Pulmonary artery endothelial cell (primary cell): ENCODE measurements at regions not wholly inside any gene's neighbourhood (a gene's known extent, or its start where the extent isn't known, plus 50 kb on each side); places are given as distances from the start of the nearest gene placed in this dataset.

ENCODE experiments used
- DNase-seq: peaks from one replicate; pipeline ENCODE4 v3.0.0-alpha.2; 2011; ENCODE audit warnings: low read depth, low spot score

DNA sequence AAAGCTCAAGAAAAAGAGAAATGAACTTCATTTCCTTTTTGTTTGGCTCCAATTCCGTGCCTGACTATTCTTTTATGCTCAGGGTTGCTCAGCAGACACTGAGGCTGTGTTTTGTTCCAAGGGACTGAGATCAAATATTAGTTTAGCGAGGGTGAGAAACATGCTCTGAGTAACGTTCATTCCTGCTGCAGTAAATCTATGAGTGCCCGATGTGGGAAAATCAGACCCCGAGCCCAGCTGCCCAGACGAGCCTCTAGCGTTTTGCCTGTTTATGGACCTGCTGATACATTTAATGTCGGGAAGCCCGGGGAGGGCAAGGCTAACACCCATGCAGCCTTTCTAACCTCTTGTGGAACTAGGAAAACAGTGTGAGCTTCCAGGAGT is 119.2 kb downstream of the VAPA start:
- DNase-seq = no peak

DNA sequence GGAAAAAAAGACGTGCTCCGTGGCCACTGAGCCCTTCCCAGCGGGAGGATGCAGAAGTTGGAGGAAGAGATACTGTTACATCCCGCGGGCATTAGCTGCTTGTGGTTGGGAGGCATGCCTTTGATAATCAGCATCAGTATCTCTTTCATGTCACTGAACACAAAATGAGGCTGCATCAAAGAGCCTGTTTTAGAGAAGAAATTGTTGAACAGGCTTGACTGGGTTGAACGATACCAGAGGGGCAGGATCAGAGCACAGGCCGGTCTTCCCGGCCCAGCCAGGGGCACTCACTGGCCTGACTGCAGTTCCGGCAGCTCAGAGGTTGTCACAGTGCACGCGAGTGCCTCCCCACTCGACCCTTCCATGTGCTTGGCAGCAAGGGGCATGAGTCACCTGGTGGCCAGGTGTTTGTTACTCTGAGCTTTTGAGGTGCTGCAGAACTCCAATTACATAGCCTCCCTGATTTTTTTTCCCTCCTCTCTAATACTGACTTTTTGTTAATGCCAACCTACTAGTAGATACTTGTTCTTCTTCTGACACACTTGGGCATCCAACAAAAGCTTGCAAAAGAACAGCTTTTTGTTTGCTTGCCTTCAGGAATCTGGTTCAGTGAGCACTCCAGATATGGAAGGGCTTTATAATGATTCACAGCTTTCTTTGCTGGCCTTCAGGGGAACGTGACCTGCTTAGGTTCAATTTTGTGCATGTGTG is 121.6 kb downstream of the VAPA start:
- no peak for DNase-seq

DNA sequence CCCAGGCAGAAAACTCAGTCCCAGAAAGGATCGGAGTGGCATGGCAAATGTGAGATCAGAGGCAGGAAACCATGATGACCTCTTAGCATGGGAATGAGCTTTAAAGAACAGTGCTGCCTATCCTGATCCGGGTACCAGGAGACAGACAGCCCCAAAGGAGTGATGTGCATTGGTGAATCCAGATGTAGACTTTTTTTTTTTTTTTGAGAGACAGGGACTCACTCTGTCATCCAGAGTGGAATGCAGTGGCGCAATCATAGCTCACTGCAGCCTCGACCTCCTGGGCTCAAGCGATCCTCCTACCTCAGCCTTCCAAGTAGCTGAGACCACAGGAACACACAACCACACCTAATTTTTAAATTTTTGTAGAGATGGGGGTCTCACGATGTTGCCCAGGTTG is 122.7 kb downstream of the VAPA start:
- no peak for DNase-seq

DNA sequence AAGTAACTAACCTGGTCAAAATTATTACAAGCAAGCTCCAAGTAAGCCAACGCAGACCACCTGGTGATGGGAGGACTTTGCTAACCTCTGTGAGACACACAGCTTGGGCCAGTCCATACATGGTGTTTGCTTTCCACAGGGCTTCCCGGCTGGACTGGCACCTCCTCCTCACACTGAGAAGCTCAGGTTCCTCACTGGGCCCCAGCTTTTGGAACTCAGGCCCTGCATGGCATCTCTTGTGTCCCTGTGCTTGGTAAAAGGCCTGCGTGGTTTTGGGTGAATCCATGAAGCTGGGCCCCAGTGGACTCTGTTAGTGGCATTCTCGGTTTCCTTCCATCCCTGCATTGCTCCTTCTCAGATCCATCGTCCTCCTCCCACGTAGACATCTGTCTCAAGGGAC is 123.4 kb downstream of the VAPA start:
- no peak for DNase-seq

DNA sequence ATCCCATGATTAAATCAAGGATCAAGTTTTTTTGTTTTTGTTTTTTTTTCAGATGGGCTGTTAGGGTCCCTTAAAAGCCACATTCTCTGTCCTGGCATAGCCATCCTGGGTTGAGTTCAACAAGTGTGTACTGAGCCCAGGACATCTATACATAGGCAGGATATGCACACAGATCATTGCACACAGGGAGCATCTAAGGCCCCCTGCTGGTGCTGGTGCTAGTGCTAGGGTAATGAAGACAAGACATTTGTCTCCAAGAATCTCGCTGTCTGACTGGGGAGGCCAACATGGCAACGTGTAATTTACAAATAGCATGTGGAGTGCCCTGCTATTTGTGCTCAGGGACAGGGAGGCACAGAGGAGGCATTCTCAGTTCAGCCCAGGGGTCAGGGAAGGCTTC is 124.5 kb downstream of the VAPA start:
- no peak for DNase-seq

DNA sequence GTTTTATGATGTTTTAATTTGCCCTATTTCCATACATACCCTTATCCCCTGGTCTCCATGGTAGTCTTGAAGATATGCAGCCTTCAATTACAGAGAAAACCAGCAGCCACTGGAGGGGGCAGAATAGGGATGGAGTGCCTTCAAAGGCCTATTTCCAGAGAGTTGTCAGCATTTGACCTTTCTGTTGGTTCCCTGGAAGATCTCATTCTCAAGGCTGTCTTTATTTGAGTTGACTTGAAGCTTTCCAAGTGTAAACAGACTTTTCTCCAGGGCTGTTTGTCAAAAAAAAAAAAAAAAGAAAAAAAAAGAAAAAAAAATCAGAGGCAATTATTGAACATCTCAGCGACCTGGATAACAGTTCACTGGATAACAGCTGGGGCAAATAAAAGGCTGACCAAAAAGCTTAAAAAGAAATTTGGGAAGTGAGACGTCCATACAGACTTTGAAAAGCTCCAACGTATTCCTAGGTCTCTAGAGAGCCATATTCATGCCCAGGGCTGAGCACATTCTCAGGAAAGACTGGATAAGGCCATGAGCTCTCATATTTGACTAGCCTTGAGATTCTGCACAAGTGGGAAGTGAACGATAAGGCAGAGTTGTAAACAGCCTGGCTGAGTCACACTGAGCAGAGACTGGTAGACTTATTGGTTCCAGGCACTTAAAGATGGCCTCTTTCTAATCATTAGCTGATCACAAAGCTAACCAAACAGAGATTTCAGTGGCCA is 126.6 kb downstream of the VAPA start:
- no peak for DNase-seq

DNA sequence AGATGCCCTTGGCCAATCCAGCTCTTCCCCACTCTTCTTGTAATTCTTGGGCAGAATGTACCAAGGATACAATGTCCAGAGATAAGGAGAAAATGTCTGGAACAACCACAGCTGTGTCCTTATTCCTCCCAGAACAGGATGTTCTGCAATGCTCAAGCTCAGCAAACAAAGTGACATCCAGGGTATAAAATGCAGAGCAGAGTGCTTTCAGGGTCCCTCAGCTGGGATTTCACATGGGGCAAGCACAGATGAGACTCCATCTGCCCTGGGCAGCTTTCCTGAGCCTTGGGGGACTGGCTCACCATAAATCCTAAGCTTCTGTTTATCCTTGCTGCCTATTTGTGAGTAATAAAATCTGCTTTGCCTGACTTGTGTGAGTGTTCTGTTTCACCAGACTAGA is 127.4 kb downstream of the VAPA start:
- DNase-seq = no peak

DNA sequence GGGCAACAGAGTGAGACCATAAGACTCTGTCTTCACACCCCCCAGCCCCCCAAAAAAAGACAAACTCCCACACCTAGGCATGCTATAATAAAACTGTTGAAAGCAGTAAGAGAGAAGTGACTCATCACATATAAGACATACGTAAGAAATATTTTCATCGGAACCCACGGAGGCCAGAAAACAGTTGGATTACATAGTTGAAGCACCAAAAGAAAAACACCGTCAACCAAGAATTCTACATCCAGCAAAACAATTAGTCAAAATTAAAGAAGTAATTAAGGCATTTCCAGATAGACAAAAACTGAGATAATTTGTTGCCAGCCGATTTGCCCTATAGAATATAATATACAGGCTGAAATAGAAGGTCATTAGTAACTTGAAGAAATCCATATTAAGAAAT is 128.7 kb downstream of the VAPA start:
- DNase-seq = no peak

DNA sequence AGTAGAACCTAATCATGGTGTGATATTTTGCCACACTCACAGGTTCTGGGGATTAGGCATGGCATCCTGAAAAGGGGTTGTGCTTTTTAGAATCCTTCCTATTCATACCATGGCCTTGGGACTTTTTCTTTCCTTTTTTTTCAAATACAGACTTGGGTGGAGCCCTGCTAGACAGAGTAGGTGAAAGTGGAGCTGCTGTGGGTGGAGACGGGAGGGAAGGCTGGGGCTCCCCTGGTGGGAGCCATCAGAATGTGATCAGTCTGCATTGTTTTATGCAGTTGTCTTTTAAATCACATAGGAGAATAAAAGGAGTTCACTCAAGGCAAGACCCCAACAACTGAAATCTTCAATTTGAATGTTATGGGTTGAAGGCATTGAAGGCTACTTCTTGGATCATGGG is 130.2 kb downstream of the VAPA start:
- no peak for DNase-seq

DNA sequence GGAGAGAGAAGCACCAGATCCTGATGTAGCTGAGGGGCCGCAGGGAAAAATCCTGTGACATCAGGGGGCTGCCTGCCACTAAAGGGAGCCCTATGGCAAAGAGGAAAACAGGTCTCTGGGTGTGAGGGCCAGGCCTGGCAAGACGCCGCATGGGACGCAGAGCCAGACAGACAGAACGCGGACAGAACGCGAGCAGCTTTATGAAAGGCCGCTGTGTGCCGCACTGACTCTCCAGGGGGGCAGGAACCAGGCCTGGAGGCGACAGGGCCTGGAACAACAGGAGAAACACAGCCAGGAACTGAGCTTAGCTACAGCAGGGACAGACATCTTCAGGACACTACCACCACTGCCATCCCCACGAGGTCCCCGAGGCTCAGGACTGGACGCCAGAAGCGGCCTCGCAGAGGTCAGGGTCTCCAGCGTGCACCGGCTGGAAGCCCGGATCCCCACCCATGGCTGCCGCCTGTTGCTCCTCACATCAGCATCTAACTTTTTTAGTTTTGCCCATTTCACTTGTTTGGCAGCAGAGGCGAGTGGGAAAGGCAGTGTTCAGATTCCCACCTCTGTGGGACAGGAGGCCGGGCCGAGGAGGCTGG is 131.6 kb downstream of the VAPA start:
- no peak for DNase-seq

DNA sequence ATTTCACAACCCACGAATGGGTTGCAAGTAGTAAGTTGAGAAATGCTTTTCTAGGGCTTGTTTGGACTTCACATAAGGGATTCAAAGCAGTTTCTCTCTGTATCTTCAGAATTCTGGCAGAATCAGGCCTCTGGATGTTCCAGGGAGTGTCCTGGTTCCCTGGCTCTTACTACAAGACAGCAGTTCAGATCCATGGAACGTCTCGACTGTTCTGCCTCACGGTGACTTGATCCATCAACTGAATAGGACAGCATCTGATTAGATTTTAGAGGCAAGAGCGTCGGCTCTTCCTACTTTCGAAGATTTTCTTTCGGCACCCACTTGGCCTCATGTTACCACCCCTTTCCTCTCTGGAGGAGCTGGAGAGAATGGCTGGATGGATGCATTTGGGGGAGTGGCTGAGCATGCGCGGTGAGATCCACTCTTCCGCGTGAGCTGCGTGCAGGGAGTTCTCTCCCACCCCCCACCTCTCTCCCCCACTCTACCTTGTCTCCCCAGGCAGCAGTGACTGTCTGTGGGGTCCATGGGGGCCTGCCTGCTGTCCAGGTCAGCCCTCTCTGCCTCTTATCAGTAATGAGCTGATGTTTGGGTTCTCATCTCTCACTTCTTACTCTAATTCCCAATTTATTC is 132.5 kb downstream of the VAPA start:
- no peak for DNase-seq

DNA sequence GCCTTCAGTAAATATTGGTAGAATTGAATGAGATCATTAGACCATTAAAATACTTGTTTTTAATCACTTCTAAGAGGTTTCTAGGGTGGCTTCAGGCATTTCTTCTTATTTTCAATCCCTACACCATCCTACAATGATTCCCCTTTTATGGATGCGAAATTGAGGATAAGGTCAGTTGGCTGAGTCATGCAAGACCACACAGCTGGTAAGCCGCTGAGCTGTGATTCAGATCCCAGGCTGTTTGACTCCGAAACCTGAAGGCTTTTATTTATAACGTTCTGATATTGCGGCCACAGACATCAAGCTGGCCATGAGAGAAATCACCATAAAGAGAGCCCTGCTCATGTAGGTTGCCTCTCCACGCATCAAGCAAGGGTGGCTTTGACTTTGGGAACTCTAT is 133.4 kb downstream of the VAPA start:
- no peak for DNase-seq

DNA sequence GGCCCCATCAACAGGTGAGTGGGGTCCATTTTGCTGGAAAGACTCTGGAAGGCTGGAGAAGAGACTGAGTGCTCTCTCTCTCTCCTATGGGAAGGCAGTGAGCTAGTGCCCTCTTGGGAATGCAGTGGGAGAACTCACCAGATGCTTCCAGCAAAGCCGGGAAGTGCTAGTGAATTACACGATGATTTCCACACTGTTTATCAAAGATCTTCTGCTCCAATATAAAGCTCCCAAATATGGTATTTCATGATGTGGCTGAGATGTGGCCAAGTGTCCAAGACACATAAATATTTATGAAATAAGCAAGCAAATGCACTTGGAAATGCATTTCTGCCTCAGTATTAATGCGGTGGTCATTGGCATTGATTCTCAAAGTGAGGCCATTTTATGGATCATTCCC is 135.9 kb downstream of the VAPA start:
- no peak for DNase-seq

DNA sequence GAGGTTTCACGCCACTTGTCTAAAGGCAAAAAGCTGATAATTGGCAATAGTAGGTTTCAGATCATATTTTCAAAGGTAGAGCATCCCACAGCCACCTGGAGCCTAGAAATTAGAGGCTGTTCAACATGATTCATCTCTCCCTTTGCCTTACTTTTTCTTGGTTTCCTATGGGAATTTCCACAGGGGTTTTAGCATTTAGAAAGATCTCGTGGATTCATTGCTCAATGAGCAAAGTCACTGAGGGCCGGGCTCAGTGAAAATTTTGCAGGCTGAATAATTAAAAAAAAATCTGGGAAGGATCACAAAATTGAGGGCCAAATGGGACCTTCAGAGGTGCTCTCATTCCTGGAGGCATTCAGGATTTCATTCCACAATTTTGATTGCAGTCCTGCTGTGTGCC is 137.1 kb downstream of the VAPA start:
- no peak for DNase-seq

DNA sequence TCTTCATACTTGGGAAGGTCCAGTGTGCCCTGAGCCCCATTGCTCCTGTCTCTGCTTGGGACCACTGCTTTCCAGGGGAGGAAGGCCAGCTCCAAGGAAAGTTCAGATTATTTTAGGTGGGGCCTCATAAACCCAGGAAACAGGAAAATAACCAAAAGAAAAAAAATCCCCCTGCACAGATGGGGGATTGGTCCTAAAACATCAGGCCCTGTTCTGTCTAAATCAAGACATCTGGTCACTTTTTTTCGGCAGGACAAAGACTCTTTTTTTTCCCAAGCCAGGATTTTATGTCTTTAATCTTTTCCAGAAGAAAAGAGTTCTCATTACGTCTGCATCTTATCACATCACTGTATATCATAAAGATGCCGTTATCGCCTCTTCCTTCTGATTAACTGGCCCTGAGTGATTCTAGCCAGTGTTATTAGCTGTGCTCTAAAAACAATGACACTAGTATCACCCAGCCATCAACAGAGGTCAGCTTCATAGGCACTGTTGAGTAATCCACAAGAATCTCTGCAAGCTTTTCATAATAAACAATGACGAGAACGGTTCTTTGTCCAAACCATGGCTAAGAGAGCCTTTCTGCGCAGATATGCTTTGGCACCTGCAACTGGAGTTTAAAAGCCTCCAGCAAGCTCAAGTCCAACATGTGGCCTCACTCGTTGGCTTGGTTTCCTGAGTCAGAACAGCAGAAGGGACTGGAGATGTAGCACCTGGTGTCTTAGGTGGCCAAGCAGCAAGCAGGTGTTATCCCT is 138.2 kb downstream of the VAPA start:
- no peak for DNase-seq

DNA sequence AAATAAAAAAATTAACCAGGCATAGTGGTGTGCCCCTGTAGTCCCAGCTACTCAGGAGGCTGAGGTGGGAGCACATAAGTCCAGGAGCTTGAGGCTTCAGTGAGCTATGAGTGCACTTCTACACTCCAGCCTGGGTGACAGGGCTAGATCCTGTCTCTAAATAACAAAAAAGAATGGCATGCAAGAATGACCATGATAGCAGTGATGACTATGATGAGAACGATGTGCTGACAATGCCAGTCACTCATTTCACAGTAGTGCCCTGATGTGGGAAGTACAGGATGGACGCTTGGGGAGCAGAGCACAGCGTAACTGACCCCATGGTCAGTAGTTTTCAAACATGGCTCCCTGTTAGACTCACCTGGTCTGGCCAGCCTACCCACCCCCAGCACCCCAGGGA is 139.1 kb downstream of the VAPA start:
- DNase-seq = no peak

DNA sequence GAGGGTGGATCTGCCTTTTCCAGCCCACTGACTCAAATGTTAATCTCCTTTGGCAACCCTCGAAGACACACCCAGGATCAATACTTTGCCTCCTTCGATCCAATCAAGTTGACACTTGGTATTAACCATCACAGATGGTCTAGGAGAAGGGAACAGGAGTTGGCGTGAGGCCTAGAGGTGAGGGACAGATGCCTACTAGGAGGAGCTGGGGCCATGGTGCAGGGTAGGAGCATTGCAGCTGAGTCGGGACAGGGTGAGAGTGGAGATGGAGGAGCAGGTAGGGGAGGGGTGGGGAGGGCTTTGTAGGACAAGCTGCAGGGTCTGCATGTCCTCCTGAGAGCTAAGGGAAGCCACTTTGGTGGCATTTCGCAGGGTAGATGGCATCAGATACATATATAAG is 140.0 kb downstream of the VAPA start:
- no peak for DNase-seq

DNA sequence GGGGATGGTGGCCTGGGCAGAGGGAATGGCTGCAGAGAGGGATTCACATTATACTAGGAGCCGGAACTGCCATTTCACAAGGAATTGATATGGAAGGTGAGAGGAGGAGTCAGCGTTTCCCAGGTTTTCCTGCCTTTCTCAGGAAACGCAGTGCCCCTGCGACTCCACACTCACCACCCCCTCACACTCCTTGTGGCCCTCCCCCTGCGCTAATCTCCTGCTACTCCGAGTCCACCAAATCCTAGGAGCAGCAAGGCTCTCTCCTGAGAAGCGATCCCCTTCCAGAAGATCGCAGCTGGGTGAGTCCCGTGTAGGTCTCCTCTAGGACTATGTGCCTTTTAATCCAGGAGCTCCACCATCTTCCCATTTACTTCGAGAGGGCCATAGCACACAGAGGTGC is 140.6 kb downstream of the VAPA start:
- DNase-seq = no peak

DNA sequence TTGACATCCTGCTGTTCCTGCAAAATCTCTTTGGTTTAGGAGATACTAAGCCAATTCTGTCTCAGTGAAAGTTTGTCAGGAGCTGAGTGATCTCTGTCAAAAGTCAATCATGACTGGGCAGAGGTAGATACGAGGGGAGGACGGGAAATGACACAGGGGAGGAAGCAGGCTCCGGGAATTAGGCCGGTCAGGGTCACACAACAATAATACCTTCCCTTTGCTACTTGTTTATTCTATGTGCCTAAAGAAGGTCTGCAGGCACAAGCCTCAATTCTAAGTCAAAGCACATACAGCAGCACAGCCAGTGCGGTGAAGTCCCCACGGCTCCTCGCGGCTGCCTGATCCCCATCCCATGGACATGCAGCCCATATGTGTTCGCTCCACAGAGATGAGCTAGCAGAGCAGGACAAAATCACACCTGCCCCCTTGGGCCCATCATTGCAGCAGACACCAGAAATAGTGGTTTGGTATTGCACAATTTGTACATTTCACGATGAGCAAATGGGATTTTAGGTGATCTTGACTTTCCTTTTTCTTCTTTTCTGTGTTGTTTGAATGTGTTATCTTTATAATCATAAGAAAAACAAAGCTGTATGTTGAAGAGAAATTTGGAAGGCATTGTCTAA is 141.4 kb downstream of the VAPA start:
- DNase-seq = no peak

DNA sequence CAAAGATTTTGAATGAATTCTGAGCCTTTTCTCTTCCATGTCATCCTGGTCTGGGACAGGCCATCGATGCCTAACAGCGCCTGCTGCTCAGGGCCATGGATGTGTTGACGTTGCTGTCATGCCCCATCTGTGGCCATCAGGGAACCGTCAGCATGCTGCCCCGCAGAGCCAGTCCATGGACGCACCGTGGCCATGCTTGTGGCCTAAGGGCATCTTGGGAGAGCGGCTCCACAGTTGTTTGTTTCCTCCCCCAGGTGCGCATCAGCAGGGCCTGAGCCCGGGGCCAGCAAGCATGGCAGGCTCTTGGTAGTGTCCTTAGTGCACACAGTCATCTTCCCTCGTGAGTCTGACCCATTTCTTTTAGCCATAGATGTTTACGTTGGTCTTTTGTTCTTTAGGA is 142.7 kb downstream of the VAPA start:
- no peak for DNase-seq

DNA sequence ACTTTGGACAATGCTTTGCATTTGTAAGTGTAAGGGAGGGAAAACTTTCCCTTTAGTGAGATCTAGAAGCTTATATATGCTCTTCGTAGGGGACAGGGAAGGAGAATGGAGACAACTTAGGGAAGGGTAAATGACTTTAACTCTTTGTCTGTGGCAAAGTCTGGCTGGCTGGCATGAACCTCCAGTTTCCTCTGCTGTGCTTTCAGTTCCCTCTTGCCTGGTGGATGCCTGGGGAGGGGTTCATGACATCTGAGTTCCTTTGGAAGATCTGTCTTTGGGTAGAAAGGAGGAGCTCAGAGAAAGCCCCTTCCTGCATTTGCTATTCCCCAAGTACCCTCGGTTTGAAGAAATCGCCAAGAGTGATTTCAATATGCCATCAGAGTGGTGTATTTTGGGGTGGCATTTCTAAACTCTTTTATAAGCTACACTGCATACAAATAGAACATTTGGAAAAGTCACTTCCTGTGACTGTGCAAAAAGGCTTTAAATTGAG is 143.6 kb downstream of the VAPA start:
- DNase-seq = peak; percentile 39
